Neural cell (in vitro differentiated cells): ENCODE measurements at regions not wholly inside any gene's neighbourhood (a gene's known extent, or its start where the extent isn't known, plus 50 kb on each side); places are given as distances from the start of the nearest gene placed in this dataset.

Experiments used
- H2AFZ ChIP-seq: fragments of 200-600, 300-800 bp; sonication (generic), shearing (Covaris generic); 2 replicates; pipeline ENCODE4 v1.6.0; 2014; ENCODE audit warnings: low read depth, mild to moderate bottlenecking, antibody characterized with exemption, low read length, moderate library complexity
- H3F3A ChIP-seq: fragments of 200-600 bp; shearing (Covaris generic); 2 replicates; pipeline ENCODE4 v1.6.1; 2016; ENCODE audit warnings: mild to moderate bottlenecking, moderate library complexity, mixed read lengths, antibody characterized with exemption, low read length; ENCODE audit not compliant: insufficient read depth, poor library complexity, severe bottlenecking
- H3K27ac ChIP-seq: fragments of 200-600, 300-800 bp; sonication (generic), shearing (Covaris generic); 2 replicates; pipeline ENCODE4 v1.5.1; 2014; ENCODE audit warnings: mild to moderate bottlenecking, low read length, moderate library complexity
- H3K27me3 ChIP-seq: fragments of 300-800, 200-600 bp; sonication (generic), shearing (Covaris generic); 2 replicates; pipeline ENCODE4 v1.6.0; 2014; ENCODE audit warnings: mild to moderate bottlenecking, low read depth, low read length, moderate library complexity; ENCODE audit not compliant: insufficient read depth
- H3K36me3 ChIP-seq: fragments of 300-800, 200-600 bp; sonication (generic), shearing (Covaris generic); 2 replicates; pipeline ENCODE4 v1.5.1; 2014; ENCODE audit warnings: mild to moderate bottlenecking, antibody characterized with exemption, low read length, moderate library complexity; ENCODE audit not compliant: insufficient read depth
- H3K4me2 ChIP-seq: fragments of 300-800, 200-600 bp; sonication (generic), shearing (Covaris generic); 2 replicates; pipeline ENCODE4 v1.6.0; 2014; ENCODE audit warnings: mild to moderate bottlenecking, low read length
- H3K4me3 ChIP-seq: fragments of 300-800, 200-600 bp; sonication (generic), shearing (Covaris generic); 2 replicates; pipeline ENCODE4 v1.5.1; 2014; ENCODE audit warnings: mild to moderate bottlenecking, low read length, moderate library complexity
- H3K79me2 ChIP-seq: fragments of 200-600 bp; shearing (Covaris generic); replicated peaks from 2 replicates; pipeline ENCODE4 v1.6.0; 2014; ENCODE audit warnings: mild to moderate bottlenecking, low read length, moderate library complexity; ENCODE audit not compliant: insufficient read depth
- H3K9ac ChIP-seq: fragments of 300-800, 200-600 bp; sonication (generic), shearing (Covaris generic); 2 replicates; pipeline ENCODE4 v1.6.1; 2016; ENCODE audit warnings: mild to moderate bottlenecking, low read length, mixed read lengths
- H3K9me2 ChIP-seq: fragments of 200-600 bp; shearing (Covaris generic); 2 replicates; pipeline ENCODE4 v1.6.1; 2016; ENCODE audit warnings: mild to moderate bottlenecking, low read length, mixed read lengths; ENCODE audit not compliant: insufficient read depth
- H3K9me3 ChIP-seq: fragments of 200-600, 300-800 bp; sonication (generic), shearing (Covaris generic); 2 replicates; pipeline ENCODE4 v1.6.1; 2016; ENCODE audit warnings: mild to moderate bottlenecking, mixed run types, low read length, moderate library complexity, mixed read lengths
- H4K20me1 ChIP-seq: fragments of 200-600 bp; shearing (Covaris generic); 2 replicates; pipeline ENCODE4 v1.6.1; 2016; ENCODE audit warnings: mild to moderate bottlenecking, mixed run types; ENCODE audit not compliant: insufficient read depth
- CTCF ChIP-seq: fragments of 450-650 bp; IDR thresholded peaks from 2 replicates; pipeline ENCODE4 v1.5.1; 2014; ENCODE audit warnings: antibody characterized with exemption, mild to moderate bottlenecking, moderate library complexity; ENCODE audit not compliant: poor library complexity, severe bottlenecking
- EP300 ChIP-seq: fragments of 450-650 bp; conservative IDR thresholded peaks from 2 replicates; pipeline ENCODE4 v1.6.1; 2014; ENCODE audit warnings: antibody characterized with exemption, mild to moderate bottlenecking, moderate library complexity; ENCODE audit not compliant: poor library complexity, severe bottlenecking
- EZH2 ChIP-seq: fragments of 200-600, 300-800 bp; shearing (Covaris generic), sonication (generic); IDR thresholded peaks from 2 replicates; pipeline ENCODE4 v1.6.1; 2014; ENCODE audit warnings: antibody characterized with exemption, low read length, borderline replicate concordance, mild to moderate bottlenecking; ENCODE audit not compliant: insufficient read depth, poor library complexity, severe bottlenecking
- MXI1 ChIP-seq: fragments of 450-650 bp; conservative IDR thresholded peaks from 2 replicates; pipeline ENCODE4 v1.6.1; 2014; ENCODE audit warnings: antibody characterized with exemption, mild to moderate bottlenecking; ENCODE audit not compliant: poor library complexity, severe bottlenecking
- POLR2AphosphoS5 ChIP-seq: IDR thresholded peaks from 2 replicates; pipeline ENCODE4 v1.6.1; 2012
- RAD21 ChIP-seq: fragments of 450-650 bp; conservative IDR thresholded peaks from 2 replicates; pipeline ENCODE4 v1.6.1; 2014; ENCODE audit warnings: antibody characterized with exemption, mild to moderate bottlenecking, moderate library complexity
- REST ChIP-seq: IDR thresholded peaks from 2 replicates; pipeline ENCODE4 v1.6.1; 2012; ENCODE audit warnings: borderline replicate concordance
- SMC3 ChIP-seq: fragments of 450-650 bp; conservative IDR thresholded peaks from 2 replicates; pipeline ENCODE4 v1.6.1; 2014; ENCODE audit warnings: antibody characterized with exemption, mild to moderate bottlenecking, moderate library complexity; ENCODE audit not compliant: poor library complexity
- TAF1 ChIP-seq: IDR thresholded peaks from 2 replicates; pipeline ENCODE4 v1.6.1; 2012; ENCODE audit warnings: low read depth

- Histone ChIP-seq H3K27ac (no peak overlapping the region), H3K79me2 (no peaks in the 10 kb centered on the region), H3K9me3 (no peaks in the 10 kb centered on the region), H3K9me2 (no peaks in the 10 kb centered on the region), H3F3A (no peaks in the 10 kb centered on the region), H3K36me3 (no peaks in the 10 kb centered on the region), H3K27me3 (no peaks in the 10 kb centered on the region), H3K9ac (no peak overlapping the region), H2AFZ (no peak overlapping the region), H3K4me3 (no peak overlapping the region), H4K20me1 (no peaks in the 10 kb centered on the region), H3K4me2 (no peak overlapping the region)
- TF ChIP-seq MXI1: no peak
- TF ChIP-seq TAF1: no peak
- no peak for TF ChIP-seq SMC3
- no peak for TF ChIP-seq RAD21
- no peak for TF ChIP-seq EZH2
- TF ChIP-seq CTCF: no peak
- no peak for TF ChIP-seq REST
- TF ChIP-seq POLR2AphosphoS5: no peak
- no peak for TF ChIP-seq EP300
Measured at GRCh38 chr4:59630922-59631321, 1569.2 kb upstream of the ADGRL3 start.

GRCh38 chr4:59637596-59637995, 1562.5 kb upstream of the ADGRL3 start:
- H3K9me2 ChIP-seq: no peaks in the 10 kb centered on the region
- no peak overlapping the region for H2AFZ ChIP-seq
- no peaks in the 10 kb centered on the region for H3F3A ChIP-seq
- no peaks in the 10 kb centered on the region for H4K20me1 ChIP-seq
- H3K36me3 ChIP-seq: no peaks in the 10 kb centered on the region
- no peaks in the 10 kb centered on the region for H3K27me3 ChIP-seq
- TF ChIP-seq REST: no peak
- TF ChIP-seq SMC3: no peak
- TF ChIP-seq EZH2: no peak
- TF ChIP-seq EP300: no peak
- no peak for TF ChIP-seq MXI1
- no peak for TF ChIP-seq RAD21
- no peak for TF ChIP-seq TAF1
- no peak for TF ChIP-seq CTCF
- no peak for TF ChIP-seq POLR2AphosphoS5
- H3K9ac ChIP-seq: no peak overlapping the region
- H3K9me3 ChIP-seq: peaks cover 3% of the 10 kb centered on the region
- no peak overlapping the region for H3K27ac ChIP-seq
- H3K4me2 ChIP-seq: no peak overlapping the region
- no peak overlapping the region for H3K4me3 ChIP-seq
- no peaks in the 10 kb centered on the region for H3K79me2 ChIP-seq
